SK-N-SH treated with all-trans-retinoic acid at 6 μM for 48 hours (cell line): ENCODE measurements at regions not wholly inside any gene's neighbourhood (a gene's known extent, or its start where the extent isn't known, plus 50 kb on each side); places are given as distances from the start of the nearest gene placed in this dataset.

Experiments used
- ATAC-seq: fragments of 200-7000 bp; cut with Tn5 transposase; 3 replicates; pipeline ENCODE4 v1.9.1; 2020; ENCODE audit warnings: mild to moderate bottlenecking, moderate library complexity
- ARNTL ChIP-seq: fragments of 450-650 bp; formaldehyde crosslinking; IDR thresholded peaks from 2 replicates; pipeline ENCODE4 v1.5.0; 2020; ENCODE audit warnings: low read depth, mild to moderate bottlenecking, moderate library complexity, borderline replicate concordance
- BACH2 ChIP-seq: fragments of 250-450 bp; sonication (Bioruptor Pico); IDR thresholded peaks from 2 replicates; pipeline ENCODE4 v1.9.0; 2021; ENCODE audit warnings: mild to moderate bottlenecking, borderline replicate concordance
- CREB5 ChIP-seq: fragments of 250-450 bp; sonication (Bioruptor Pico); IDR thresholded peaks from 2 replicates; pipeline ENCODE4 v1.5.1; 2020; ENCODE audit warnings: low read depth, mild to moderate bottlenecking, moderate library complexity
- CSDC2 ChIP-seq: fragments of 250-450 bp; sonication (Bioruptor Pico); IDR thresholded peaks from 2 replicates; pipeline ENCODE4 v1.5.0; 2020; ENCODE audit warnings: mild to moderate bottlenecking, moderate library complexity
- CSRNP3 ChIP-seq: fragments of 250-450 bp; sonication (Bioruptor Pico); IDR thresholded peaks from 2 replicates; pipeline ENCODE4 v1.5.1; 2021; ENCODE audit warnings: mild to moderate bottlenecking, moderate library complexity
- GLIS3 ChIP-seq: fragments of 250-450 bp; sonication (Bioruptor Pico); IDR thresholded peaks from 2 replicates; pipeline ENCODE4 v1.5.0; 2020; ENCODE audit warnings: mild to moderate bottlenecking, moderate library complexity
- OSR1 ChIP-seq: fragments of 250-450 bp; sonication (Bioruptor Pico); IDR thresholded peaks from 2 replicates; pipeline ENCODE4 v1.8.0; 2022; ENCODE audit warnings: moderate library complexity, mild to moderate bottlenecking, inconsistent platforms
- PATZ1 ChIP-seq: fragments of 250-450 bp; sonication (Bioruptor Pico); IDR thresholded peaks from 2 replicates; pipeline ENCODE4 v1.8.0; 2020; ENCODE audit warnings: mild to moderate bottlenecking, moderate library complexity, borderline replicate concordance
- POU6F1 ChIP-seq: fragments of 250-450 bp; sonication (Bioruptor Pico); IDR thresholded peaks from 2 replicates; pipeline ENCODE4 v1.8.0; 2021; ENCODE audit warnings: low read depth, mild to moderate bottlenecking, moderate library complexity, borderline replicate concordance
- PPARA ChIP-seq: fragments of 250-450 bp; sonication (Bioruptor Pico); IDR thresholded peaks from 2 replicates; pipeline ENCODE4 v1.5.0; 2020; ENCODE audit warnings: mild to moderate bottlenecking, borderline replicate concordance
- RARB ChIP-seq: fragments of 250-450 bp; sonication (Bioruptor Pico); IDR thresholded peaks from 2 replicates; pipeline ENCODE4 v1.8.0; 2021; ENCODE audit warnings: mild to moderate bottlenecking, moderate library complexity
- SNAI2 ChIP-seq: fragments of 250-450 bp; sonication (Bioruptor Pico); IDR thresholded peaks from 2 replicates; pipeline ENCODE4 v1.5.0; 2020; ENCODE audit warnings: mild to moderate bottlenecking, moderate library complexity
- TCF4 ChIP-seq: fragments of 250-450 bp; sonication (Bioruptor Pico); IDR thresholded peaks from 2 replicates; pipeline ENCODE4 v1.8.0; 2021; ENCODE audit warnings: mild to moderate bottlenecking, moderate library complexity, borderline replicate concordance
- TOX ChIP-seq: fragments of 250-450 bp; sonication (Bioruptor Pico); IDR thresholded peaks from 2 replicates; pipeline ENCODE4 v1.8.0; 2021; ENCODE audit warnings: mild to moderate bottlenecking, moderate library complexity, borderline replicate concordance
- TSHZ2 ChIP-seq: fragments of 250-450 bp; sonication (Bioruptor Pico); IDR thresholded peaks from 2 replicates; pipeline ENCODE4 v1.5.0; 2020; ENCODE audit warnings: mild to moderate bottlenecking, moderate library complexity
- ZC3H10 ChIP-seq: fragments of 250-450 bp; sonication (Bioruptor Pico); IDR thresholded peaks from 2 replicates; pipeline ENCODE4 v1.5.1; 2021; ENCODE audit warnings: mild to moderate bottlenecking, moderate library complexity
- ZFP30 ChIP-seq: fragments of 450-650 bp; formaldehyde crosslinking; IDR thresholded peaks from 2 replicates; pipeline ENCODE4 v1.5.0; 2022; ENCODE audit warnings: mild to moderate bottlenecking, moderate library complexity
- ZNF565 ChIP-seq: fragments of 450-650 bp; formaldehyde crosslinking; conservative IDR thresholded peaks from 2 replicates; pipeline ENCODE4 v1.5.0; 2020; ENCODE audit warnings: low read depth, mild to moderate bottlenecking, moderate library complexity
- ZNF8 ChIP-seq: fragments of 450-650 bp; formaldehyde crosslinking; IDR thresholded peaks from 2 replicates; pipeline ENCODE4 v1.5.0; 2020; ENCODE audit warnings: mild to moderate bottlenecking, moderate library complexity

GRCh38 chr20:22414305-22414742, 170.0 kb downstream of the FOXA2 start:
- no peak for ATAC-seq
- TF ChIP-seq GLIS3 (CRISPR knock-in tag): no peak
- TF ChIP-seq TOX (CRISPR knock-in tag): no peak
- TF ChIP-seq CSRNP3 (CRISPR knock-in tag): no peak
- TF ChIP-seq POU6F1 (CRISPR knock-in tag): no peak
- TF ChIP-seq ZC3H10 (CRISPR knock-in tag): no peak
- no peak for TF ChIP-seq BACH2 (CRISPR knock-in tag)
- no peak for TF ChIP-seq OSR1 (CRISPR knock-in tag)
- TF ChIP-seq CSDC2 (CRISPR knock-in tag): no peak
- no peak for TF ChIP-seq ARNTL (CRISPR knock-in tag)
- TF ChIP-seq PATZ1 (CRISPR knock-in tag): no peak
- TF ChIP-seq SNAI2 (CRISPR knock-in tag): no peak
- TF ChIP-seq TSHZ2 (CRISPR knock-in tag): no peak
- TF ChIP-seq PPARA: no peak
- TF ChIP-seq ZNF8 (CRISPR knock-in tag): no peak
- TF ChIP-seq CREB5 (CRISPR knock-in tag): no peak
- no peak for TF ChIP-seq ZFP30
- TF ChIP-seq RARB (CRISPR knock-in tag): no peak
- no peak for TF ChIP-seq TCF4 (CRISPR knock-in tag)
- TF ChIP-seq ZNF565 (CRISPR knock-in tag): no peak
- TF ChIP-seq, all 23 proteins: peak for 0

GRCh38 chr20:22412977-22413868, 171.1 kb downstream of the FOXA2 start:
- ATAC-seq: no peak
- no peak for TF ChIP-seq POU6F1 (CRISPR knock-in tag)
- TF ChIP-seq OSR1 (CRISPR knock-in tag): no peak
- TF ChIP-seq CSRNP3 (CRISPR knock-in tag): no peak
- TF ChIP-seq, all 23 proteins: peak for 0
